Caco-2 (cell line): ENCODE measurements at regions not wholly inside any gene's neighbourhood (a gene's known extent, or its start where the extent isn't known, plus 50 kb on each side); places are given as distances from the start of the nearest gene placed in this dataset.
"Not testable (repeated sequence)": the region's sequence is repeated elsewhere in the genome, so short reads cannot be mapped to it uniquely, and the experiment has no call there.

Source experiments
- BruUV-seq: library from RNA; stranded (reverse); fragments of 400-500 nt; replicated peaks from 2 replicates; lab custom pipeline; 2021; lab: Mats Ljungman, UMichigan
- CTCF ChIA-PET: fragments of 300-600 bp; sonication (Branson Sonifier 250); formaldehyde crosslinking; loops from one replicate; lab custom pipeline; 2022; ENCODE audit warnings: antibody characterized with exemption; lab: Charles Lee
- POLR2A ChIA-PET: fragments of 300-600 bp; sonication (Branson Sonifier 250); formaldehyde crosslinking; loops from one replicate; lab custom pipeline; 2022; ENCODE audit warnings: antibody characterized with exemption; lab: Charles Lee
- DNase-seq, 2 experiments: peaks; one replicate each; pipeline versions ENCODE4 v3.0.0 to v3.0.0-alpha.2; 2020 to 2022
- H3K27me3 ChIP-seq: replicated peaks from 2 replicates; pipeline ENCODE4 v1.6.0; 2011; ENCODE audit warnings: low read length; ENCODE audit not compliant: control insufficient read depth, insufficient read depth
- H3K36me3 ChIP-seq: 2 replicates; pipeline ENCODE4 v1.5.1; 2011; ENCODE audit warnings: low read length; ENCODE audit not compliant: control insufficient read depth, insufficient read depth
- H3K4me1 ChIP-seq: fragments of 250-450 bp; sonication (Bioruptor Pico); 2 replicates; pipeline ENCODE4 v1.5.1; 2020; ENCODE audit warnings: mild to moderate bottlenecking
- H3K4me3 ChIP-seq: 2 replicates; pipeline ENCODE4 v1.5.1; 2011; ENCODE audit warnings: low read depth, mild to moderate bottlenecking, control low read depth, low read length
- H3K9me3 ChIP-seq: fragments of 250-450 bp; sonication (Bioruptor Pico); 2 replicates; pipeline ENCODE4 v1.5.1; 2020; ENCODE audit warnings: mild to moderate bottlenecking, moderate library complexity
- H3K27ac Mint-ChIP-seq: one replicate; pipeline ENCODE4 v1.8.0; 2022; ENCODE audit warnings: mixed read lengths; ENCODE audit not compliant: unreplicated experiment
- H3K27me3 Mint-ChIP-seq: one replicate; pipeline ENCODE4 v1.8.0; 2022; ENCODE audit warnings: mixed read lengths; ENCODE audit not compliant: insufficient read depth, unreplicated experiment
- H3K36me3 Mint-ChIP-seq: one replicate; pipeline ENCODE4 v1.8.0; 2022; ENCODE audit warnings: mild to moderate bottlenecking, mixed read lengths; ENCODE audit not compliant: insufficient read depth, unreplicated experiment
- H3K4me1 Mint-ChIP-seq: one replicate; pipeline ENCODE4 v1.8.0; 2022; ENCODE audit warnings: low read depth, mixed read lengths; ENCODE audit not compliant: unreplicated experiment
- H3K4me3 Mint-ChIP-seq: one replicate; pipeline ENCODE4 v1.8.0; 2022; ENCODE audit warnings: mild to moderate bottlenecking, moderate library complexity, mixed read lengths; ENCODE audit not compliant: unreplicated experiment
- H3K9me3 Mint-ChIP-seq: one replicate; pipeline ENCODE4 v1.8.0; 2022; ENCODE audit warnings: mixed read lengths; ENCODE audit not compliant: unreplicated experiment
- CTCF ChIP-seq, 2 experiments: fragments of 200-600 bp in 1 of 2; IDR thresholded peaks; 1 replicate in 1 of 2; 2 replicates in 1 of 2; pipeline versions ENCODE4 v1.5.1 to v1.8.0; 2011 to 2022; ENCODE audit warnings: antibody characterized with exemption in 1 of 2, control low read depth in 1 of 2, inconsistent platforms in 1 of 2, low read depth in 1 of 2, low read length in 1 of 2, mild to moderate bottlenecking in 1 of 2, moderate library complexity in 1 of 2; ENCODE audit not compliant: insufficient read depth in 1 of 2, severe bottlenecking in 1 of 2, unreplicated experiment in 1 of 2
- intact Hi-C: fragments of 100-400 bp; cut with micrococcal nuclease; formaldehyde crosslinking; loops from one replicate; pipeline ENCODE4 v1.10.0; 2022; ENCODE audit not compliant: unreplicated experiment

DNA sequence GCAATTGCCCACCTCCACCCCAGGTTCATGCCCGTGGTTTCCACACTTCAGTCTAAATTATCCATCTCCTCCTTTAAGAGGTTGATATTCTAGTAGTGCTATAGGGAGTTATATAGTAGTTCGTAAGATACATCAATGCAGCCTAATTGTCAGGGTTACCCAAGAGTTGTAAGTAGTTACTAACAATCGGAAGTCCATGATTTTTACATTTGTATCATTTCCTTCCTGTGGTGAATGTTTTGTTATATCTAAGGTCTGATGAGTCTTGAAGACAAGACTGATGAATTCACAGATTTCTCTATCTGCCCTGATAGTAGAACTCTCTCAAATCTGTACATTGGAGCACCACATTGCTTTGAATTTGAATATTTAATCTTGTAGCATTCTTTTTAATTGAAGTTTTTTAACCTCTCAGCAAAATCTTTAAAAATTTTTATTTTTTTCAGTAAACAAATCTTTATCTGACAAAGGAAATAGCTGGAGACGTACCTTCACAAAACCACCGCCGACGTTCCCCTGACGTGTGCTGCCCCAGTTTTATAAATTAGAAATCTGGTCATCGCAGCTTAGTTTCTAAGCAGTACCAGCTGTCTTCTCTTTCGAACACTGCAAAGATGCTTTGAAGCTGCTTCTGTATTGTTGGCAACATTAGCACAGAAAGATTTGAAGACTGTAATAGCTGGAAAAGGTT is 264.5 kb downstream of the SOCS6 start:
- no TSS peak for BruUV-seq
- no peaks in the 10 kb centered on the region for H3K4me1 ChIP-seq
- H3K9me3 ChIP-seq = no peaks in the 10 kb centered on the region
- no peaks in the 10 kb centered on the region for H3K27me3 ChIP-seq
- no peaks in the 10 kb centered on the region for H3K27me3 Mint-ChIP-seq
- no peak overlapping the region for H3K4me3 Mint-ChIP-seq
- H3K27ac Mint-ChIP-seq = no peak overlapping the region
- no peaks in the 10 kb centered on the region for H3K36me3 Mint-ChIP-seq
- POLR2A ChIA-PET = no interaction called here
- CTCF ChIA-PET = no interaction called here
- no peaks in the 10 kb centered on the region for H3K36me3 ChIP-seq
- DNase-seq = no peak
- no peaks in the 10 kb centered on the region for H3K9me3 Mint-ChIP-seq
- intact Hi-C loops = no loop called here
- TF ChIP-seq CTCF (IDR thresholded peaks at IDR 0.05; ENCODE audit: insufficient read depth in 1 of 2, low read depth in 1 of 2, low read length in 1 of 2, severe bottlenecking in 1 of 2, unreplicated experiment in 1 of 2) = no peak
- H3K4me3 ChIP-seq = no peak overlapping the region
- H3K4me1 Mint-ChIP-seq = no peaks in the 10 kb centered on the region

DNA sequence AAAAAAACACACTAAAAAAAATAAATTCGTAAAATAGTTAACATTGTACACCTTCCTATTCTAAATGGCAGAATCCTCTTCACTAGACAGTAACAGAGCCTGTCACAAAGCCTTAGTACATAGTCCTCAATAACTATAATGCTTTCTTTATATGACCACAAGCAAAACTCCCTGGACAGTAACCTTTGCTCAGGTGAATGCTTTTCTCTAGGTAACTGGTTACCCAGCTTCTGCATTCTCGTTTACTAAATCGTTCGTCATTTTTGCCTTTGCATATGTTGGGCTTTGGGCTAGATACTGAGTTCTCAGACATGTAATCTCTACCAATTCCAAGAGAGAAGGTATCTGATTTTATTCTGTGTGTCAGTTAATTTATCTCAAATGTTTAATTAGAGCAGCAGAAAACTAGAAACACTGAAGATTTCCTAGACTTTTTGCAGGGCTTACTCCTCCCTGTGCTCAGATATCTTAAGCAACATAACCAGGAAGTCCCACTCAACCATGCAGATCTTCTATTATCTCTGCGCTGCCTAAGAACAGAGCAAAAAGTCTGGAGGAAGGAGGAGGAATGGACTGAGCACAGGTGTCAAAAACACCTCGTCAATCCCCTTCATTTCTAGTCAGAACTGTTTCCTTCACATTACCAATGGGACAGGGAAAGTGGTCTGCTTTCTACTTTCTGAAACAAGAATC is 247.7 kb downstream of the SOCS6 start:
- Mint-ChIP-seq H3K4me3 (no peak overlapping the region), H3K27ac (no peak overlapping the region), H3K27me3 (no peaks in the 10 kb centered on the region), H3K36me3 (no peaks in the 10 kb centered on the region), H3K9me3 (no peaks in the 10 kb centered on the region), H3K4me1 (no peaks in the 10 kb centered on the region)
- no peak for DNase-seq
- Histone ChIP-seq H3K9me3 (no peaks in the 10 kb centered on the region), H3K36me3 (no peaks in the 10 kb centered on the region), H3K4me1 (no peaks in the 10 kb centered on the region), H3K27me3 (no peaks in the 10 kb centered on the region), H3K4me3 (no peak overlapping the region)
- BruUV-seq = no TSS peak
- ChIA-PET CTCF (no interaction called here), POLR2A (no interaction called here)
- intact Hi-C loops = no loop called here
- TF ChIP-seq CTCF (IDR thresholded peaks at IDR 0.05; ENCODE audit: insufficient read depth in 1 of 2, low read depth in 1 of 2, low read length in 1 of 2, severe bottlenecking in 1 of 2, unreplicated experiment in 1 of 2) = no peak

DNA sequence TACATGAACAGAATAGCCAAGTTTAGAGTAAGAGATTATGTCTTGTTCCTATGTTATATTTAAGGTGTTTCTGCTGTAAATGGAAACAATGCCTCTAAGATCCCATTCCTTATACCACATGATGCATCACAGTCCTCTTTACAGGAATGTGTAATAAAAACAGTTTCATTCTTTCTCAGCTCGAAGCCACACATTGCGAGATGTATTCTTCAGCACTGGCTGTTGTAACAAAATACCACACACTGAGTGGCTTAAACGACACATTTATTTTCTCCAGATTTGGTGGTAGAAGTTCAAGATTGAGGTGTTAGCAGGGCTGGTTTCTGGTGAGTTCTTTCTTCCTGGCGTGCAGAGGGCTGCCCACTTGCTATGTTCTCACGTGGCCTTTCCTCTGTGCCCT is 246.2 kb downstream of the SOCS6 start:
- H3K27me3 ChIP-seq = no peaks in the 10 kb centered on the region
- no peak for DNase-seq
- no peak overlapping the region for H3K4me3 Mint-ChIP-seq
- POLR2A ChIA-PET = no interaction called here
- H3K27me3 Mint-ChIP-seq = no peaks in the 10 kb centered on the region
- no peaks in the 10 kb centered on the region for H3K4me1 Mint-ChIP-seq
- no peaks in the 10 kb centered on the region for H3K36me3 ChIP-seq
- H3K36me3 Mint-ChIP-seq = no peaks in the 10 kb centered on the region
- BruUV-seq = no TSS peak
- H3K4me1 ChIP-seq = no peaks in the 10 kb centered on the region
- no peak overlapping the region for H3K4me3 ChIP-seq
- intact Hi-C loops = no loop called here
- CTCF ChIA-PET = no interaction called here
- TF ChIP-seq CTCF (IDR thresholded peaks at IDR 0.05; ENCODE audit: insufficient read depth in 1 of 2, low read depth in 1 of 2, low read length in 1 of 2, severe bottlenecking in 1 of 2, unreplicated experiment in 1 of 2) = no peak
- H3K27ac Mint-ChIP-seq = no peak overlapping the region
- no peaks in the 10 kb centered on the region for H3K9me3 ChIP-seq
- no peaks in the 10 kb centered on the region for H3K9me3 Mint-ChIP-seq

DNA sequence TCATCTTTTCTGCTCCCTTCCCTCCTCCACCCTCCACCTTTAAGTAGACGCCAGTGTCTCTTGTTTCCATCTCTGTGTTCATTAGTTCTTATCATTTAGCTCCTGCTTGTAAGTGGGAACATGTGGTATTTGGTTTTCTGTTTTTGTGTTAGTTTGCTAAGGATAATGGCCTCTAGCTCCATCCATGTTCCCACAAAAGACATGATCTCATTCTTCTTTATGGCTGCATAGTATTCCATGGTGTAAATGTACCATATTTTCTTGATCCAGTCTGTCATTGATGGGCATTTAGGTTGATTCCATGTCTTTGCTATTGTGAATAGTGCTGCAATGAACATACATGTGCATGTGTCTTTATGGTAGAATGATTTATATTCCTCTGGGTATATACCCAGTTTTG is 236.5 kb downstream of the SOCS6 start:
- intact Hi-C loops = loop anchor here (2.0 kb wide), 1 partner anchor 35 kb away; no protein-coding TSS in a partner anchor
- H3K27me3 Mint-ChIP-seq, H3K36me3 Mint-ChIP-seq, DNase-seq, H3K36me3 ChIP-seq, H3K27me3 ChIP-seq, H3K4me3 Mint-ChIP-seq, CTCF ChIA-PET, H3K4me3 ChIP-seq, BruUV-seq, POLR2A ChIA-PET, H3K9me3 Mint-ChIP-seq, H3K27ac Mint-ChIP-seq, H3K9me3 ChIP-seq: not testable (repeated sequence)
- H3K4me1 Mint-ChIP-seq = peaks cover 12% of the 10 kb centered on the region
- H3K4me1 ChIP-seq = peaks cover 14% of the 10 kb centered on the region
